ENCODE measurements at regions not wholly inside any gene's neighbourhood (a gene's known extent, or its start where the extent isn't known, plus 50 kb on each side); places are given as distances from the start of the nearest gene placed in this dataset.

DNA sequence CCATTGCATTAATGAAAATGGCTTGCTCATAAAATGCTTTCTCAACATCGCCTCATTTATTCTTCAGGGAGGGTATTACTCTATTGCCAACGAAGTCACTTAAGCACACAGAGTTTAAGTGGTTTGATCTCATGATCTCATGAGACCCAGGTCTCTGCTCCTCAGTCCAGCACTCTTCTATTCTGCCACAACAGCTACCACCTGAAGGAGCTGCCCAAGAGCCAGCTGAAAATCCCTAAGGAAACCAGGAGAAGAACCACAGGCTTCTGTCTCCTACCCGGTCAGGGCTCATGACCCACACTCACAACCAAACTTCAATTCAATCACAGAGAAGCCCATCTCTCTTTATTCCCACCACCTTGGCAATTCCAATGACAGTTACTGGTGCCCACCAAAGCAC, 85.5 kb upstream of the GPM6B start:
- DNase-seq: no peak

DNA sequence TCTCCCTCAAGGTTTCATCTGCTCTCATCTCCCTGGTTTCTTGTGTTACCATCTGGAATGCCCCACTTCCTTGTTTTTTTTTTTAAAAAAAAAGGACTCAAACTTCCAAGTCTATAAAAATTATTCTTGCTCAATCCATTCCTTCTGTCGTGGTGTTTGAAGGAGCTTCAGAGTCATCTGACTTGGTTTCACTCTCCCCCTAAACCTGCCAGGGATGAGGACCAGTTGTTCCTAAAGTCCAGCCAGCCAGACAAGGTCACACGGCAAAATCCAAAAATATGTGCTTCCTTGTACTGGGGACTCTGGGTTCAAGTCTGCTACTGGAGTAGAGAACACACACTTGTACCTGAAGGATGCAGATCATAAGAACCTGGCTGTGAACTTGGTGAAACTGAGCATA, 84.5 kb upstream of the GPM6B start:
- no peak for DNase-seq

GRCh38 chrX:13900351-13900750, 83.5 kb upstream of the GPM6B start:
- no peak for DNase-seq

GRCh38 chrX:13899607-13900006, 82.7 kb upstream of the GPM6B start:
- peak; percentile 41 for DNase-seq

GRCh38 chrX:13898603-13899002, 81.7 kb upstream of the GPM6B start:
- no peak for DNase-seq

- DNase-seq: no peak
These were observed 81.2 kb upstream of the GPM6B start for GRCh38 chrX:13898083-13898482.

- no peak for DNase-seq
These were observed 80.7 kb upstream of the GPM6B start for GRCh38 chrX:13897566-13897965.

DNA sequence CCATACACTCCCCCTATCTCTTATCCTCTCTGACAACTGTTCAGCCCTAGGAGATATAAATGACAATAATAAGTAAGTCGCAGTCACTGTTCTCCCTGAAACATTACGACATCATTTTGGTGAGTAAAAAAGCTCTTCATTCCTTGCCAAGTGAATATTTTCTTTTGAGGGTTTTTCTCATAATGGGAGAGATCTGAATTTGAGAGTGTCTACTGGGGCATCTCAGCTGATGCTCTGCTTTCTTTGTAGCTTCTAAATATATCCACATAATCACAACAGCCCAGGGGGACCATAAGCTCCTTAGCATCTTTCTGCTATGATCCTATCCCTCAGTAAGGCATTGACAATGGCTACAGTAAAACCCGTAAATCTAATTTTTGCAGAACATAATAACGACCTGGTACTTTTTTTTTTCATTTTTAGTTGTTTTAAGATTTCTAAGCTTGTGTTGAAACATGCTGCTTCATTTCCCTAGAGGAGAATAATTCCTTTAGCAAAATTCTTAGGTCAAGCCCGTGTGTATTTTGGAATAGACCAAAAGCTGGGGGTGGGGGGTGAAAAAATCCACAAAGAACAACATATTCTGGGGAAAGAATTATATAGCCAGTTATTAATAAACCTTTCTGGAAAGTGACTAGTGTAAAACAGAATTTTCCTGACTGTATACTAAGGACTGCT, 78.1 kb upstream of the GPM6B start:
- DNase-seq: no peak

DNA sequence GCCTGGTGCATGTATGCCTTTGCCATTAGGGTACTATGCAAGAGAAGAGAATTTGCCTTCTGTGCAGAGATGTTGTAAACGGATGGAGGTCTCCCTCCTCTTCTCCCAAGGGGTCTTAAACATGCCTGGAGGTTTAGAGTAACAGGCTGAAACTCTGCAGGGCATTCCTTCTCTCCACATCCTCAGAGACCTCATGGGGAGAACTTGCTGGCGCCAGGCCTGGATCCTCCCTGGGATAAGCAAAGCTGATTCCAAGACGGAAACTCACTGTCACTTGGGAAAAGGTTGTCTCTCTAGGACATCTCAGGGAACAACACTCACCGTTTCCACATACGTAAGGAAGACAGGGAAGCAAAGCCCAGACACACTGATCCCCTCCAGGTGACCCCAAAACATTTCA, 76.9 kb upstream of the GPM6B start:
- DNase-seq: no peak

DNA sequence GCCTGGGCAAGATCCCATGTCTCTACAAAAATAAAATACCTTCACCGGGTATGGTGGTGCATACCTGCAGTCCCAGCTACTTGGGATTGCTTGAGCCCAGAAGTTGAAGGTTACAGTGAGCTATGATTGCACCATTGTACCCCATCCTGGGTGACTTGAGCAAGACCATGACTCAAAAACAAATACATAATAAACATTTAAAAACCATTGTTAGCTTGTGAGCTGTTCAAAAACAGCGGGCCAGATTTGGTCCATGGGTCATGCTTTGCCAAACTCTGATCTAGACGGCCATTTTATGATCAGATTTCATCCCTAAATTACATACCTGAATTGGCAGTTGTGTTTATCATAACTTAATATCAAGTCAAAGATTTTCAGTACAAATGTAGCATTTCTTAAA, 76.0 kb upstream of the GPM6B start:
- no peak for DNase-seq

DNA sequence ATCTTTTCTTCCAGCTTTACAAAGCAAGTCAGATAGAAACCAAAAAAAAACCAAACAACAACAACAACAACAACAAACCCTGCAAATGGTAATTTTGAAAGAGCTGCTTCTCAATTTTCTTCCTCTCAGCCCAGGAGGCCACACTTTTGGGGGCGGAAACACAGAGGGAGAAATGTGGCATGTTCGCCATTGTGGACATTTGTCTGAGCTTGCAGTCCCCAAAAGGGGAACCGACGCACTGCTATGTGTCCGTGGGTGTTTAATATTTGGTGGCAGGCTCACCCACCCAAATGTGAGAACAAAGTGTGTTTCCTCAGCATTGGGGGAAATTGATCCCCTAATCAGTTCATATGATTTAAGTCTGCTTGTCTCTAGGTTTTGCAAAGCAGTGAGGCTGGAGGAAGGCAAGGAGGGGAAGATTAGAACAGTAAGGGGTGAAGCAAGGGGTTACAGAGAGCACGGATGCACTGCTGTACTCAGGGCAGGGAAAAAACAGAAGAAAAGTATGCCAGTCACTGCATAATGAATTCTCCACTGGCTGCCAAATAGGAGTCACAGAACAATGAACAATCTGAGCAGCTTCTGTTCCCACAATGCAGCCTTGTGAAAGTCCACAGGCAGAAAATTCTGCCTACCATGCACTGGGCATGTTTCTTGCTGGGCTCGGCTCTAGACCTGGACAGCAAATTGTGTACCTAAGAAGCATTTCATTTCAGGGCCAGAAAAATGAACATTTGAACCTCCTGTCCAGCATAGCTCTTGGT, 74.7 kb upstream of the GPM6B start:
- DNase-seq: no peak

GRCh38 chrX:13890806-13891205, 73.9 kb upstream of the GPM6B start:
- DNase-seq: no peak

- no peak for DNase-seq
These were observed 71.4 kb upstream of the GPM6B start for GRCh38 chrX:13888284-13888683.

GRCh38 chrX:13885591-13885990, 68.7 kb upstream of the GPM6B start:
- no peak for DNase-seq

DNA sequence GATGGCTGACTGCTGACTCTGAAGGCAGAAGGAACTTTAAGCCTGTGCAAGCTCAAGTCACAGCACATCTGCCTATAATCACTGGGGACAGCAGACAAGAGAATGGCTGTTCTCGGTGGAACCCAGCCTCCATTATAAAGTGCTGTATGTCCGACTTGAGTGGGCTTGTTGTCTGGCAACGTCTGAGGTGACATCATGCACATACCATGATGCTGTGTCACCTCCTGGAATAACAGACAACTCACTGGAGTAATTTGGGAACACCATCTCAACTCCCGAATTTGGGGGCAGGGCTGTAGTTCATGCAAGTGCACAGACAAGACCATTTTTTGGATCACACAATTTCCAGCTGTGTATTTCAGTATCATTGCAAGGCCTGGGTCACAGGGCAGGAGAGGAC, 59.8 kb upstream of the GPM6B start:
- DNase-seq: no peak

- no peak for DNase-seq
These were observed 58.7 kb upstream of the GPM6B start for GRCh38 chrX:13875572-13875971.

GRCh38 chrX:13868591-13868990, 51.7 kb upstream of the GPM6B start:
- no peak for DNase-seq

Data from DMS79 (cell line).